C4-2B (cell line): ENCODE measurements at regions not wholly inside any gene's neighbourhood (a gene's known extent, or its start where the extent isn't known, plus 50 kb on each side); places are given as distances from the start of the nearest gene placed in this dataset.

Experiments used
- ZFX ChIP-seq: fragments of 450-650 bp; IDR thresholded peaks from 2 replicates; pipeline ENCODE4 v1.6.1; 2017
- TF ChIP-seq, protein P1 (sequence below): fragments of 450-650 bp; conservative IDR thresholded peaks from 2 replicates; pipeline ENCODE4 v1.5.1; 2017; ENCODE audit warnings: mild to moderate bottlenecking

DNA sequence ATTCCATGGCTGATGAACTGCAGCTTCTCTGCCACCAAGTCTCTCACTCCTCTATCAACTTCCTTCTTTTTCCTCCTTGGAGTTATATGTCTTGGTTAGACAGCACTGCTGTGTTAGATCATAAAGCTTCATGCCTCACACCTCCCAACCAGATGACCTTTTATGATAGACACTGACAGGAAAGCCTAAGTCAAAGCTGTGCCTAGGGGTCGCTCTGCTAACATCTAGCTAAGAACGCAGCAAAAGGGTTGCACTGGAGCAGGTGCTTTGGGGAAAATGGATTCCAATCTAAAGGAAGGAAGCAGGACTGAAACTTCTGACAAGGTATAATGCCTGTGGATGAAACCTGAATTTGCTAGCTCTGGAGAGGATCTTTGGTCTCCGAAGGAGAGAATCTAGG, 509.7 kb downstream of the SMARCA1 start:
- TF ChIP-seq, protein P1, sequence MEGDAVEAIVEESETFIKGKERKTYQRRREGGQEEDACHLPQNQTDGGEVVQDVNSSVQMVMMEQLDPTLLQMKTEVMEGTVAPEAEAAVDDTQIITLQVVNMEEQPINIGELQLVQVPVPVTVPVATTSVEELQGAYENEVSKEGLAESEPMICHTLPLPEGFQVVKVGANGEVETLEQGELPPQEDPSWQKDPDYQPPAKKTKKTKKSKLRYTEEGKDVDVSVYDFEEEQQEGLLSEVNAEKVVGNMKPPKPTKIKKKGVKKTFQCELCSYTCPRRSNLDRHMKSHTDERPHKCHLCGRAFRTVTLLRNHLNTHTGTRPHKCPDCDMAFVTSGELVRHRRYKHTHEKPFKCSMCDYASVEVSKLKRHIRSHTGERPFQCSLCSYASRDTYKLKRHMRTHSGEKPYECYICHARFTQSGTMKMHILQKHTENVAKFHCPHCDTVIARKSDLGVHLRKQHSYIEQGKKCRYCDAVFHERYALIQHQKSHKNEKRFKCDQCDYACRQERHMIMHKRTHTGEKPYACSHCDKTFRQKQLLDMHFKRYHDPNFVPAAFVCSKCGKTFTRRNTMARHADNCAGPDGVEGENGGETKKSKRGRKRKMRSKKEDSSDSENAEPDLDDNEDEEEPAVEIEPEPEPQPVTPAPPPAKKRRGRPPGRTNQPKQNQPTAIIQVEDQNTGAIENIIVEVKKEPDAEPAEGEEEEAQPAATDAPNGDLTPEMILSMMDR, result no peak
- TF ChIP-seq ZFX, result no peak
